ENCODE measurements at regions not wholly inside any gene's neighbourhood (a gene's known extent, or its start where the extent isn't known, plus 50 kb on each side); places are given as distances from the start of the nearest gene placed in this dataset.

- TF ChIP-seq CTCF (IDR thresholded peaks at IDR 0.05; ENCODE audit: insufficient read depth, low read length, missing control alignments), result no peak
Measured at GRCh38 chr2:128566671-128567070, 248.0 kb upstream of the HS6ST1 start.

GRCh38 chr2:128568106-128568505, 249.4 kb upstream of the HS6ST1 start:
- H3K4me3 ChIP-seq (ENCODE audit: low read depth, low read length), result no peak overlapping the region

More at GRCh38 chr2:128566671-128567070, 248.0 kb upstream of the HS6ST1 start:
- no peak overlapping the region for H3K4me3 ChIP-seq (ENCODE audit: low read depth, low read length)
- ChIA-PET POLR2A (no interaction called here), CTCF (no interaction called here)
- no peak for DNase-seq (ENCODE audit: low read depth, low spot score)

GRCh38 chr2:128573116-128573515, 254.4 kb upstream of the HS6ST1 start:
- CTCF ChIA-PET, result no interaction called here
- no peak for TF ChIP-seq CTCF (IDR thresholded peaks at IDR 0.05; ENCODE audit: insufficient read depth, low read length, missing control alignments)
- POLR2A ChIA-PET, result no interaction called here
- H3K4me3 ChIP-seq (ENCODE audit: low read depth, low read length), result no peak overlapping the region
- DNase-seq (ENCODE audit: low read depth, low spot score), result no peak

More at GRCh38 chr2:128568106-128568505, 249.4 kb upstream of the HS6ST1 start:
- POLR2A ChIA-PET, result no interaction called here
- CTCF ChIA-PET, result no interaction called here
- DNase-seq (ENCODE audit: low read depth, low spot score), result no peak
- no peak for TF ChIP-seq CTCF (IDR thresholded peaks at IDR 0.05; ENCODE audit: insufficient read depth, low read length, missing control alignments)

- no peak for DNase-seq (ENCODE audit: low read depth, low spot score)
- no peak for TF ChIP-seq CTCF (IDR thresholded peaks at IDR 0.05; ENCODE audit: insufficient read depth, low read length, missing control alignments)
- no peak overlapping the region for H3K4me3 ChIP-seq (ENCODE audit: low read depth, low read length)
- ChIA-PET POLR2A (no interaction called here), CTCF (interaction anchor here (1.1 kb wide), 1 partner anchor 8 kb away, joined by 3 read pairs; no protein-coding TSS in a partner anchor)
Measured at GRCh38 chr2:128573531-128573930, 254.9 kb upstream of the HS6ST1 start.

- ChIA-PET POLR2A (no interaction called here), CTCF (no interaction called here)
- no peak overlapping the region for H3K4me3 ChIP-seq (ENCODE audit: low read depth, low read length)
- no peak for DNase-seq (ENCODE audit: low read depth, low spot score)
- TF ChIP-seq CTCF (IDR thresholded peaks at IDR 0.05; ENCODE audit: insufficient read depth, low read length, missing control alignments), result no peak
Measured at GRCh38 chr2:128577141-128577930, 258.7 kb upstream of the HS6ST1 start.

- DNase-seq (ENCODE audit: low read depth, low spot score), result no peak
- H3K4me3 ChIP-seq (ENCODE audit: low read depth, low read length), result no peak overlapping the region
- no peak for TF ChIP-seq CTCF (IDR thresholded peaks at IDR 0.05; ENCODE audit: insufficient read depth, low read length, missing control alignments)
- CTCF ChIA-PET, result no interaction called here
- POLR2A ChIA-PET, result no interaction called here
Measured at GRCh38 chr2:128578406-128579390, 260.0 kb upstream of the HS6ST1 start.

Measured in AG04449 (cell line).